Bronchial epithelial cell (primary cell): ENCODE measurements at regions not wholly inside any gene's neighbourhood (a gene's known extent, or its start where the extent isn't known, plus 50 kb on each side); places are given as distances from the start of the nearest gene placed in this dataset.
A peak's percentile ranks its signal among the peaks of the same experiment; 100 is the strongest.
"Not testable (repeated sequence)": the region's sequence is repeated elsewhere in the genome, so short reads cannot be mapped to it uniquely, and the experiment has no call there.

ENCODE experiments used
- DNase-seq: peaks from one replicate; pipeline ENCODE4 v3.0.0-alpha.2; 2010; ENCODE audit warnings: low read depth
- FAIRE-seq: peaks from 2 replicates; lab custom pipeline; 2011; peaks lifted over from hg19 to GRCh38; lab: Jason Lieb, UNC
- H3K27me3 ChIP-seq: 2 replicates; pipeline ENCODE4 v1.5.1; 2011; ENCODE audit warnings: low read length; ENCODE audit not compliant: control insufficient read depth, insufficient read depth
- H3K36me3 ChIP-seq: 2 replicates; pipeline ENCODE4 v1.5.1; 2011; ENCODE audit warnings: low read length; ENCODE audit not compliant: control insufficient read depth, insufficient read depth
- H3K4me3 ChIP-seq: 2 replicates; pipeline ENCODE4 v1.5.1; 2011; ENCODE audit warnings: mild to moderate bottlenecking, low read depth, low read length, control low read depth

GRCh38 chr1:83306811-83307210, 692.1 kb downstream of the TTLL7 start:
- not testable (repeated sequence) for H3K36me3 ChIP-seq, H3K27me3 ChIP-seq, DNase-seq, H3K4me3 ChIP-seq, FAIRE-seq

GRCh38 chr1:83295594-83295993, 703.3 kb downstream of the TTLL7 start:
- H3K4me3 ChIP-seq, H3K27me3 ChIP-seq, H3K36me3 ChIP-seq: not testable (repeated sequence)
- peak; percentile 62 for FAIRE-seq
- DNase-seq = peak; percentile 60

GRCh38 chr1:83287391-83287790, 711.5 kb downstream of the TTLL7 start:
- not testable (repeated sequence) for H3K27me3 ChIP-seq, FAIRE-seq, H3K4me3 ChIP-seq

GRCh38 chr1:83274656-83275055, 724.3 kb downstream of the TTLL7 start:
- FAIRE-seq, DNase-seq, H3K36me3 ChIP-seq: not testable (repeated sequence)

More at GRCh38 chr1:83287391-83287790, 711.5 kb downstream of the TTLL7 start:
- not testable (repeated sequence) for DNase-seq, H3K36me3 ChIP-seq

GRCh38 chr1:83272484-83272883, 726.4 kb downstream of the TTLL7 start:
- not testable (repeated sequence) for FAIRE-seq, H3K4me3 ChIP-seq, H3K36me3 ChIP-seq, H3K27me3 ChIP-seq, DNase-seq

More at GRCh38 chr1:83274656-83275055, 724.3 kb downstream of the TTLL7 start:
- H3K27me3 ChIP-seq, H3K4me3 ChIP-seq: not testable (repeated sequence)

- FAIRE-seq, H3K27me3 ChIP-seq, H3K4me3 ChIP-seq, H3K36me3 ChIP-seq: not testable (repeated sequence)
- peak; percentile 40 for DNase-seq
These were observed 727.1 kb downstream of the TTLL7 start for GRCh38 chr1:83271834-83272233.

GRCh38 chr1:83270801-83271200, 728.1 kb downstream of the TTLL7 start:
- not testable (repeated sequence) for H3K4me3 ChIP-seq, DNase-seq, H3K27me3 ChIP-seq, FAIRE-seq, H3K36me3 ChIP-seq

GRCh38 chr1:83263808-83264207, 735.1 kb downstream of the TTLL7 start:
- H3K36me3 ChIP-seq, DNase-seq, FAIRE-seq, H3K27me3 ChIP-seq, H3K4me3 ChIP-seq: not testable (repeated sequence)

- H3K4me3 ChIP-seq, DNase-seq, H3K27me3 ChIP-seq, H3K36me3 ChIP-seq, FAIRE-seq: not testable (repeated sequence)
These were observed 747.2 kb downstream of the TTLL7 start for GRCh38 chr1:83251687-83252086.

GRCh38 chr1:83246780-83247179, 752.2 kb downstream of the TTLL7 start:
- H3K4me3 ChIP-seq, FAIRE-seq, H3K27me3 ChIP-seq, DNase-seq, H3K36me3 ChIP-seq: not testable (repeated sequence)

- peak; percentile 99 for FAIRE-seq
These were observed 754.1 kb downstream of the TTLL7 start for GRCh38 chr1:83244832-83245231.

GRCh38 chr1:83239568-83239967, 759.4 kb downstream of the TTLL7 start:
- H3K4me3 ChIP-seq, H3K27me3 ChIP-seq, FAIRE-seq, DNase-seq, H3K36me3 ChIP-seq: not testable (repeated sequence)

More at GRCh38 chr1:83244832-83245231, 754.1 kb downstream of the TTLL7 start:
- H3K27me3 ChIP-seq, DNase-seq, H3K4me3 ChIP-seq, H3K36me3 ChIP-seq: not testable (repeated sequence)

GRCh38 chr1:83238654-83239053, 760.3 kb downstream of the TTLL7 start:
- H3K27me3 ChIP-seq, FAIRE-seq, H3K36me3 ChIP-seq, H3K4me3 ChIP-seq, DNase-seq: not testable (repeated sequence)

- H3K4me3 ChIP-seq, H3K27me3 ChIP-seq, H3K36me3 ChIP-seq: not testable (repeated sequence)
- peak; percentile 1 for DNase-seq
- FAIRE-seq = peak; percentile 97
These were observed 779.1 kb downstream of the TTLL7 start for GRCh38 chr1:83219788-83220187.

GRCh38 chr1:83218036-83218716, 780.8 kb downstream of the TTLL7 start:
- not testable (repeated sequence) for FAIRE-seq, H3K27me3 ChIP-seq, H3K36me3 ChIP-seq, DNase-seq, H3K4me3 ChIP-seq
